ENCODE measurements at regions not wholly inside any gene's neighbourhood (a gene's known extent, or its start where the extent isn't known, plus 50 kb on each side); places are given as distances from the start of the nearest gene placed in this dataset.
A peak's percentile ranks its signal among the peaks of the same experiment; 100 is the strongest.

GRCh38 chr11:112587664-112588063, 327.0 kb upstream of the PLET1 start:
- H3K27ac Mint-ChIP-seq, result no peak overlapping the region
- no peak for DNase-seq

GRCh38 chr11:112588252-112588694, 327.6 kb upstream of the PLET1 start:
- TF ChIP-seq CTCF (IDR thresholded peaks at IDR 0.05), result peak; percentile 87
- Mint-ChIP-seq H3K27me3 (ENCODE audit: insufficient read depth) (peaks cover 8% of the 10 kb centered on the region), H3K36me3 (ENCODE audit: low read depth) (no peaks in the 10 kb centered on the region), H3K4me1 (ENCODE audit: low read depth) (peaks cover 6% of the 10 kb centered on the region), H3K9me3 (no peaks in the 10 kb centered on the region), H3K27ac (no peak overlapping the region), H3K4me3 (peak overlapping the region; percentile 57; the same call in 1 of the 2 replicates)
- peak; percentile 79 for DNase-seq

More at GRCh38 chr11:112587664-112588063, 327.0 kb upstream of the PLET1 start:
- no peaks in the 10 kb centered on the region for H3K9me3 Mint-ChIP-seq
- no peaks in the 10 kb centered on the region for H3K36me3 Mint-ChIP-seq (ENCODE audit: low read depth)
- H3K27me3 Mint-ChIP-seq (ENCODE audit: insufficient read depth), result peaks cover 8% of the 10 kb centered on the region
- no peak for TF ChIP-seq CTCF (IDR thresholded peaks at IDR 0.05)
- no peak overlapping the region for H3K4me3 Mint-ChIP-seq
- H3K4me1 Mint-ChIP-seq (ENCODE audit: low read depth), result peaks cover 6% of the 10 kb centered on the region

- no peaks in the 10 kb centered on the region for H3K9me3 Mint-ChIP-seq
- H3K4me3 Mint-ChIP-seq, result no peak overlapping the region
- no peaks in the 10 kb centered on the region for H3K36me3 Mint-ChIP-seq (ENCODE audit: low read depth)
- TF ChIP-seq CTCF (IDR thresholded peaks at IDR 0.05), result no peak
- H3K27ac Mint-ChIP-seq, result no peak overlapping the region
- H3K27me3 Mint-ChIP-seq (ENCODE audit: insufficient read depth), result peaks cover 8% of the 10 kb centered on the region
- H3K4me1 Mint-ChIP-seq (ENCODE audit: low read depth), result peaks cover 6% of the 10 kb centered on the region
- no peak for DNase-seq
These were observed 328.5 kb upstream of the PLET1 start for GRCh38 chr11:112589155-112589554.

GRCh38 chr11:112590764-112591163, 330.1 kb upstream of the PLET1 start:
- no peak overlapping the region for H3K27ac Mint-ChIP-seq
- peak; percentile 29 for DNase-seq

GRCh38 chr11:112593440-112593839, 332.8 kb upstream of the PLET1 start:
- no peak for DNase-seq
- Mint-ChIP-seq H3K4me3 (no peak overlapping the region), H3K36me3 (ENCODE audit: low read depth) (no peaks in the 10 kb centered on the region), H3K27ac (no peak overlapping the region), H3K27me3 (ENCODE audit: insufficient read depth) (no peaks in the 10 kb centered on the region), H3K9me3 (no peaks in the 10 kb centered on the region), H3K4me1 (ENCODE audit: low read depth) (peaks cover under 1% of the 10 kb centered on the region)
- TF ChIP-seq CTCF (IDR thresholded peaks at IDR 0.05), result no peak

More at GRCh38 chr11:112590764-112591163, 330.1 kb upstream of the PLET1 start:
- Mint-ChIP-seq H3K36me3 (ENCODE audit: low read depth) (no peaks in the 10 kb centered on the region), H3K27me3 (ENCODE audit: insufficient read depth) (no peaks in the 10 kb centered on the region), H3K4me1 (ENCODE audit: low read depth) (peaks cover 6% of the 10 kb centered on the region), H3K9me3 (no peaks in the 10 kb centered on the region), H3K4me3 (no peak overlapping the region)
- no peak for TF ChIP-seq CTCF (IDR thresholded peaks at IDR 0.05)

- no peaks in the 10 kb centered on the region for H3K36me3 Mint-ChIP-seq (ENCODE audit: low read depth)
- no peak for TF ChIP-seq CTCF (IDR thresholded peaks at IDR 0.05)
- no peak overlapping the region for H3K27ac Mint-ChIP-seq
- H3K4me1 Mint-ChIP-seq (ENCODE audit: low read depth), result no peaks in the 10 kb centered on the region
- no peaks in the 10 kb centered on the region for H3K9me3 Mint-ChIP-seq
- no peak for DNase-seq
- no peak overlapping the region for H3K4me3 Mint-ChIP-seq
- H3K27me3 Mint-ChIP-seq (ENCODE audit: insufficient read depth), result no peaks in the 10 kb centered on the region
These were observed 335.7 kb upstream of the PLET1 start for GRCh38 chr11:112596324-112596723.

Data from HFFc6 (cell line).